Hematopoietic multipotent progenitor cell (in vitro differentiated cells): ENCODE measurements at regions not wholly inside any gene's neighbourhood (a gene's known extent, or its start where the extent isn't known, plus 50 kb on each side); places are given as distances from the start of the nearest gene placed in this dataset.

Experiments
- DNase-seq, 3 donors: peaks; one replicate each; pipeline ENCODE4 v3.0.0-alpha.2; 2011 to 2015; ENCODE audit warnings: low read depth in 2 of 3, low spot score in 2 of 3

GRCh38 chr3:194189243-194189791, 53.4 kb downstream of the HES1 start:
- no peak for DNase-seq

GRCh38 chr3:194191850-194192249, 55.9 kb downstream of the HES1 start:
- peak in 2 of 3 donors; percentile 29 to 64 for DNase-seq

DNA sequence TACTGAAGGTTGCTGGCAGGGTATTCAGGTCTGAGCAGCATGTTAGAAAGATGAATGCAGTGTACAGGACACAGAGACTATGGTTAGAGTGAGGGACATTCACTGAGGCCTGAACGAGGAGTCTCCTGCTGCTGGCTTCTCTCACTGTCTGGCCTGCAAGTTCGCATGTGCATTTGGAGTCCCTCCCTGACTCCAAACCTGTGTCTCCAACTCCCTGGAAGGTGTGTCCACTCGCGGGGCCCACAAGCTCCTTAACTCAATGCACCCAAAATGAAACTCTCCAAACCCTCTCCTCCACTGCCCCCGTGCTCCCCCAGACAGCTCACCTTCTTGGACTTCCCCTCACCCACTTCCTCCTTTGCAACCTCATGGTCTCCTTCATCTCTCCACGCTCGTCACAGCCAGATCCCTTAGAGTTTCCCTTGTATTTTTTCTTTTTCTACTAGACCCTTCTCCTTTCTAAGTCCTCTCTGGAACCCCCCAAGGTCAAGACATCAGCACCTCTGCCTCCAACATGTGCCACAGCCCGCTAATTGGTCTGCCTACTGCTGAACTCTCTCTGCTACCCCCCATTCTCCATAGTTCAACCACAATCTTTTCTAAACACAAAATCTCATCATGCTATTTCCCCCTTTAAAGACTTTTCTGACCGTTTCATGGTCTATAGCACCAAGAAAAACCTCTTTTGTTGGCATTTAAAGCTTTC, 58.3 kb downstream of the HES1 start:
- DNase-seq = peak in 2 of 3 donors; percentile 50 to 68

DNA sequence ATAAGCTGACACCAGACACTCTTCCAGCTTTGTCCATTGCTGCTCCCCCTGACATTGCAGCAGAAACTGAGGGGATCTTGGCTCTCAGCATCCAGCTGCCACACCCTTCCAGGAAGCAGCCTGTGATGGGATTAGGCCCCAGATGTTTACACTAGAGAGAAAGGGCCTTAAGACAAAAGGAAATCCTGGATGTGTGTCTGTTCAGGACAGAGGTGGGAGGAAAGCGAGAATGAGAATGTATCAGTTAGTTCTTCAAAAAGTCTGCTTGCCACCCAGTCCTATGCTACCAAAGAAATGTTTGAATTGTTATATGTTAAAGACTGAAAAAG, 58.8 kb downstream of the HES1 start:
- no peak for DNase-seq

GRCh38 chr3:194195611-194196010, 59.7 kb downstream of the HES1 start:
- no peak for DNase-seq

- DNase-seq = no peak
Measured at GRCh38 chr3:194196876-194197275, 60.9 kb downstream of the HES1 start.

DNA sequence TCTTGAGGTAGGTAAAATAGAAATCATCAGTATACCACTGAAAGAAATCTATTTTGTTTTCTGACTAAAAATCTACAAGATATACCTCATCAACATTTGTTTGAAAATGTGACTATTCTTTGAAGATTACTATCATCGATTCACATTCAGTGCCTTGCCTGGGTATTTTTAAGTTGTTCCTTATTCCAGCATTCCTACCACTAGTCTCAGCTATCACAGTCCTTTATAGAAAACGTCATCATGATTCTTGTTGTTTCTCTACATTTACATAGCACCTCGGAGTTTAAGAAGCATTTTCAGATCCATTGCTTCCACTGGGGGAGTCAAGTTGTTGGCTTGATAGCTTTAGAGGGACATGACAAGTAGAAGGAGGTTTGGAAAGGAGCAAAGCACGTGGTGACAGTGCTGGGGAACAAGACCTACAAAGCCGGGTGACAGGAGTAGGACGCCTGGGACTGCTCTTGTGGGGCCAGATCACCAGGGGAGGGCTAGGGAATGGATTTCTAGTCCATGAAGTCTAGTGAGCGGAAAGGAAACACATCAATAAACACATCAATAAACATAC, 61.5 kb downstream of the HES1 start:
- no peak for DNase-seq

DNA sequence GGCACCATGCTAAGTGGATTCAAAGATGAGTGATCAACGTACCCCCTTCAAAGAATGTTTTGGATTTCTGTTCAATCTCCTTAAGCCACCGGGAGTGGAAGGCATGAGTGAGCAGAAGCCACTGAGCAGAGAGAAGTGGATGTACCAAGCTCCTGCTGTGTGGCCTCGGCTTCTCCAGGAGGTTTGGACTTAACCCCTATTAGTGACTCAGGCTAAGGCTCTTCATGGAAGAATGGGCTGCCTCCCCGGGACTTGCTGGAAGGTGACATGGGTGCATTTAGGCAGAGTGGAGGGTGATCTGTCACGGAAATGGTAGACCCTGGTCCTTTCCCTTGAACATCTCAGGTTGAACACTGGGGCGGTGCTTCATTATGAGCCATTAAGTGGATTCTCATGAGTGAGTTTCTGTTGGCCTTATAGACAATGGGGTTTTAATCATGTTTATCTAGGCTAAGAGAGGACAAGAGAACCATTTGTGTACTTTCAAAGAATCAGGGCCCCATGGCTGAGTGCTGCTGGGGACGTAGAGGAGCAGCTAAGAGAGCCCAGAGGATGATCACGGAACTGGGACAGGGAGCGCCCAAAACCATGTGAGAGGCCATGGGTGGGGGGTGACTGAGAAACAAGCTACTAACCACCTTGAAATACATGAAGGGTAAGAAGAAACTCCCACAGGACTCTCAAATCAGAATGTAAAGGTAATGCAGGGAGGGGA, 62.2 kb downstream of the HES1 start:
- DNase-seq = no peak

GRCh38 chr3:194198938-194199337, 63.0 kb downstream of the HES1 start:
- no peak for DNase-seq

DNA sequence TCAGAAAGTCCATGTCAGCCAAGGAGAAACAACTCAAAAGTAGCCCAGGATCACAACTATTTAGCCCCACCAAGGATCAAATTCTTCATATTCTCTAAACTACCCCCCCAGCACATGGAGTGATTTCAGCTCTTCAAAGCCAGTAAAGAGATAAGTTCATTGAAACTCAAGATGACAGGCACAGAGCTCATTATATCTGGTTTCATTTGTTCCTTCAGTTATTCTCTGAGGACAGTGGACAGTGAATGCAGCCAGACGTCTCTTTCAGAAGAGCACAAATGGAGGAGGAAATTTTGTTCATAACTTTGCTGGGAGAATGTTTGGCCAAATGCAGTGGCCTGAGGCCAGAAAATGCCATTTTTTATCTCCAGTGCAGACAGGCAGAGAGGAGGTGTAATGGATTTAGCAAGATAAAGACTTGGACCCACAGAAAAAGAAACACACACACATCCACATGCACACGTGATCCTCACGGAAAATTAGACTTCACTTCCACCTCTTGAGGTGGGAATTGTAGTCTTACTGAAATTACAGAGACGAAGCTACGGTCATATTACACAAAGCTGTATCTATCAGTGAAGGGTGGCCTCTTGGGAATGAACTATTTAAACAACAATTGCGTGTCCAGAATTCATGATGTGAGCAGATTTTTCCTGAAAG, 64.6 kb downstream of the HES1 start:
- DNase-seq = no peak

GRCh38 chr3:194201953-194202666, 66.2 kb downstream of the HES1 start:
- DNase-seq = no peak

DNA sequence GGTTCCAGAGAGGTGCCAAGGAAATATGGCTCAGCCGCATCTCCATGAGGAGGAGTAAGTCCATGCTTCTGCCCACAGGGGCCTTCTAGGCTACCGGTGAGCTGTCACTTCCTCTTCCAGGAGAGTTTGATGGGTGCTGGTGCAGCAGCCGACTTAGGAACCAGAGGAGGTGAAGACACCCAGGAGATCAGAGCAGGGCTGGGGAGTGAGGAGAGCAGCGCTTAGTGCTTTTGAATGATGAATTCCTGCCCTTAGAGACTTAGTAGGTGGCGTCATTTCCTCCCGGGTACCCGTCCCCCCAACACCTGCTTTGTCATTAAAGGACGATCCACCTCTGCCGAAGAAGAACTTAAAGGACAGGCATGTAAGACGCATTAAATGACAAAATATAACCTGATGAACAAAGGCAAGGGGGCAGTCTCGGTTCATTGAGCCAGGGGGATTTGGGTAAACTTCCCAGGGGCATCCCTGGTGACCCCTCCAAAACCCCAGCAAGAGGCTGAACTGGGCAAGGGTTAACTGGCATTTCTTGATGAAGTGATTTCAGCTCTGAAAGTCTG, 67.6 kb downstream of the HES1 start:
- DNase-seq = peak in 1 of 3 donors; percentile 32

DNA sequence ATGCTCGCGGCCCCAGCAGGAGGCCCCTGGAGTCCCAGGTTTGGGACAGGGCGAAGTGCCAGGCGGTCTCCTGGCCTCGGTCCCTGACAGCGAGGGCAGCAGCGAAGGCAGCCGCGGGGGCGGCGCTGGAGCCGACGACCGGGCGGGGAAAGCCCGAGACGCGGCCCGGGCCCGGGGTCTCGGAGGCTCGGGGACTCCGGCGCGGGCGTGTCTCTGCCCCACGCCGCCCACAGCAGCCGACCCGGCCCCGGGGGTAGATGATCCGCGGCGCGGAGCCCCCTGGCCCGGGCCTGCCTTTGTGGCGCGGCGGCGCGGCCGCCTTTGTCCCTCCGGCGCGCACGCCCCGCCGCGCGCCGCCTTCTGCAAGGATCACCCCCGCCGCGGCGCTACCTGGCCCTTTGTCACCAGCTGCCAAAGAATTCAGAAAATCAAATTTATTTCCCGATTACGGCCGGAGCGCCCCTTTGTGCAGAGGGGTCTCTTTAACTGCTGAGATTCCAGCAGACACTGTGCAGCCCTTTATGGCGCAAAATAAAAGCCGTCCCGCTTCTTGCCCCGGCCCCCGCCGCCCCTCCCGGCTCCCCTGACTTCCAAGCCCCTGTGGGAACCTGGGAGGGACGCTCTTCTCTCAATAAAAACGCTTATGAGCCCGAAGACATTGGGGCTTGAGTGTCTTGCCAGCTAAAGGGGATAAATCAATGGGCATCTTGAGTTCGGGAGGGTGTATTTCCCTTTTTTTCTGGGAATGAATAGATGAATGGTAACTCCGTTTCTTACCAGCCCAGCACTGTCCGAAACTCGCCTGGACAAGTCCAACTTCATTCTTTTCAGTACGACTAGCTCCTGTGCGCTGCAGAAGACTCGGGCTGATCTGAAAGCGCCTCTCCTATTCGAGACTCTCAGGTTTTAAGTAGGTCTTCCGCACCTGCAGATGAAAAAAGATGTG, 68.4 kb downstream of the HES1 start:
- DNase-seq = peak in 1 of 3 donors; percentile 54

DNA sequence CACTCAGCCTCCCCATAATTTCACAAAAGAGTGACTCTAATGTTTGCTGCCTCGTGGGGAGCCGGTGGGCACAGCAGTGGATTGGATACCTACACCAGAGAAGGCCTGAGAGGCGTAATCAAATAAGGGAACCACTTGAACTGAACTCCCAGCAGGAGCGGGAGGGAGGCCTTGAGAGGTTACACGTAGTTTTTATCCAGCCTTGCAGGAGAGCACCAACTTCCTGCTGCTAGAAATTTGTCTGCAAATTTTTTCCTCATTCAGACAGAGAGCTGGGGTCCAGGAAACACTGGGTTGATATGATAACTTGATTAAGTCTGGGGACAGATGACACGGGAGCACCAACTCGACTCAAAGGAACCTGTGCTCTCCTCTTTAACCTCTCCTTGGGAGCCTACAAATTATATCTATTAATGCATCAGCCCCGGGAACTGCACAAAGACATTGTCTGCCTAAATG, 69.8 kb downstream of the HES1 start:
- peak in 2 of 3 donors; percentile 86 to 93 for DNase-seq

DNA sequence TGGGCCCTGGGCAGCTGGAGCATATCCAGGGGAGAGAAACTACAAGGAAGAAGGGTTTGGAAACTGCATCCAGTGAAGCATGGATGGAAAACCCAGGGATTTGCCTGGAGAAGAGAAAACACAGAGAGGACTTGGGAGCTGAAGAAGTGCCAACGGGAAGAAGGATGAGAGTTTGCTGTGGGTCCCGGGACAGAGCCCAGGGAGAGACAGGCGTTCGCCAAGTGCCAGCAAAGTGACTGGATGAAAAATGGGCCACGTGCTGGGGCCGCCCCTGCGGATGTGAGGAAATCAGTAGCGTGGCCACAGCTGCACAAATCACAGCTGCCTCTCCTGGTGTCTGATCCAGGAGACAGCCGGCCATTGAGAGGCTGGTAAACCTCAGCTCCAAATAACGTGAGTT, 70.4 kb downstream of the HES1 start:
- peak in 1 of 3 donors; percentile 43 for DNase-seq

GRCh38 chr3:194208709-194209108, 72.8 kb downstream of the HES1 start:
- no peak for DNase-seq

DNA sequence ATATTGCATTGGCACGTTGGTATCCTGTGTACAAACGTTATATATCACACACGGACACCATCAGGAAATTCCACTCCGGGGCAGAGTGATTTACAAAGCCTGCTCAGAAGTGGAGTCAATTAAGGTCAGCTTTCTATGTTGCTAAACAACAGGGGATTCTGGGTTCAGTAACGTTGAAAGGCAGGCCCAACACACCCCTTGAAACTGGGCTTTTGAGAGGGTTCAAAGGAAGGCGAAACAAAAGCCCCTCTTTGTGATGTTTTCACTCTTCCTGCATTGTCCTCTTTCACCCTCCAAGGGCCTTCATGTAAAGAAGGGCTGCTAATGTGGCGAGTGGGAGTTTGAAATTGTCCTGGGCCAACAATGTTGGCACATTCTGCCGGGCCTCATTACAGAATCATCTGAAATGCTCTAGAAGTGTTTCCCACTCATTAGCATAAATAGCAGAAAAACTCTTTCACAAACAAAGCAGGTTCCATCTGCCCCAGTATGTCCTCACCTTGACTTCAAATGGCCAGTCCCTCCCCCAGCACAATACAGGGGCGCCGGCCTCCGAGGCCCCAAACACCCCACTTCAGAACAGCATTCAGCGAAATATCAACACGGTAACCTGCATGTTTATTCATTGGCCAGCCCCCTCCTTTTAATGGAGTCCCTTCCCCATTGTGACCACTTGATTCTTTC, 76.4 kb downstream of the HES1 start:
- DNase-seq = no peak

DNA sequence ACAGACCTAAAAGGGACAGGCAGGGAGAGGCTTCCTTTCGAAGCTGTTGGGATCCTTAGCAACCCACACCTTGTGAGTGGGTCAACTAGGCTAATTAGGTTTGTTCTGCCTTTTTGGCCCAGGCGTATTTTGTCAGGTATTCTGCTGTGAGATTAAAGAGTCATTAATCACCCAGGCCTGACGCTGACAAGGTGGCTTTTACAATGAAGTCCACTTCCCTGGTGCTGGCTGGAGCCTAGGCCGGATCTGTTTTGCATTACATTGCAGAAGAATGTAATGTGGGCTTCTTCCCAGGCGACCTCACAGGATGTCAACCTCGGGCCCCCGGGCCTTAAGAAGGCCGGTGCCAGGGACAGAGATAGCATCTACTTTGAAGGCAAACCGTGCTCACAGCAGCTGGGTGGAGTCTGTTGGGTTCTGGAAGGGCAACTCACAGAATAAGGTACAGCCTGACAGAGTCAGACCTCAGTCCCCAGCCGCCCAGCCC, 76.9 kb downstream of the HES1 start:
- DNase-seq = no peak
